H1 (cell line): ENCODE measurements at regions not wholly inside any gene's neighbourhood (a gene's known extent, or its start where the extent isn't known, plus 50 kb on each side); places are given as distances from the start of the nearest gene placed in this dataset.

Experiments
- ASH2L ChIP-seq: fragments of 200-600, 300-600 bp; sonication (generic); IDR thresholded peaks from one replicate; pipeline ENCODE4 v1.7.1; 2017; ENCODE audit warnings: low read length
- CBX5 ChIP-seq: fragments of 300-800, 300-1000 bp; sonication (generic); IDR thresholded peaks from 2 replicates; pipeline ENCODE4 v1.7.1; 2016; ENCODE audit warnings: antibody characterized with exemption, low read length, low read depth
- CHD2 ChIP-seq: IDR thresholded peaks from 2 replicates; pipeline ENCODE4 v1.6.1; 2012; ENCODE audit warnings: low read length, improper control_type of control experiment
- CHD7 ChIP-seq: fragments of 300-600 bp; sonication (generic); IDR thresholded peaks from 2 replicates; pipeline ENCODE4 v1.7.1; 2012; ENCODE audit warnings: low read length, moderate library complexity, mild to moderate bottlenecking, inconsistent platforms; ENCODE audit not compliant: insufficient replicate concordance
- HDAC2 ChIP-seq, 2 experiments: fragments of 300-600 bp in 1 of 2; sonication (generic) in 1 of 2; IDR thresholded peaks; 2 replicates each; pipeline ENCODE4 v1.6.1; 2011 to 2012; ENCODE audit warnings: low read depth in 2 of 2, low read length in 2 of 2, mild to moderate bottlenecking in 2 of 2, moderate library complexity in 2 of 2, borderline replicate concordance in 1 of 2, inconsistent platforms in 1 of 2
- SAP30 ChIP-seq: fragments of 300-600 bp; sonication (generic); IDR thresholded peaks from 2 replicates; pipeline ENCODE4 v1.7.1; 2012; ENCODE audit warnings: low read length, moderate library complexity, mild to moderate bottlenecking, inconsistent platforms; ENCODE audit not compliant: insufficient read depth, insufficient replicate concordance

- TF ChIP-seq CHD7 (no peak), SAP30 (no peak), HDAC2 (IDR thresholded peaks at IDR 0.05; ENCODE audit: borderline replicate concordance in 1 of 2, low read depth in 2 of 2, low read length in 2 of 2) (no peak), ASH2L (no peak), CBX5 (no peak), CHD2 (no peak)
Observed at GRCh38 chr10:100645091-100645490, 100.3 kb upstream of the PAX2 start (continued).
